Ishikawa (cell line): ENCODE measurements at regions not wholly inside any gene's neighbourhood (a gene's known extent, or its start where the extent isn't known, plus 50 kb on each side); places are given as distances from the start of the nearest gene placed in this dataset.

Experiments
- CEBPB ChIP-seq: IDR thresholded peaks from 2 replicates; pipeline ENCODE4 v1.6.1; 2012
- CREB1 ChIP-seq: IDR thresholded peaks from 2 replicates; pipeline ENCODE4 v1.6.1; 2012; ENCODE audit warnings: low read depth
- EGR1 ChIP-seq: IDR thresholded peaks from 2 replicates; pipeline ENCODE4 v1.6.1; 2012
- EP300 ChIP-seq: IDR thresholded peaks from 2 replicates; pipeline ENCODE4 v1.6.1; 2012; ENCODE audit warnings: borderline replicate concordance
- FOXM1 ChIP-seq: IDR thresholded peaks from 2 replicates; pipeline ENCODE4 v1.6.1; 2012; ENCODE audit warnings: low read depth, borderline replicate concordance
- MAX ChIP-seq: IDR thresholded peaks from 2 replicates; pipeline ENCODE4 v1.6.1; 2012
- NFIC ChIP-seq: IDR thresholded peaks from 2 replicates; pipeline ENCODE4 v1.6.1; 2012
- RAD21 ChIP-seq: IDR thresholded peaks from 2 replicates; pipeline ENCODE4 v1.6.1; 2012; ENCODE audit warnings: low read depth
- REST ChIP-seq: IDR thresholded peaks from 2 replicates; pipeline ENCODE4 v1.6.1; 2012; ENCODE audit warnings: low read depth, mild to moderate bottlenecking
- TAF1 ChIP-seq: IDR thresholded peaks from 2 replicates; pipeline ENCODE4 v1.6.1; 2012; ENCODE audit warnings: low read depth, mild to moderate bottlenecking
- TCF12 ChIP-seq: IDR thresholded peaks from 2 replicates; pipeline ENCODE4 v1.6.1; 2012; ENCODE audit warnings: low read depth
- TEAD4 ChIP-seq: IDR thresholded peaks from 2 replicates; pipeline ENCODE4 v1.6.1; 2012
- USF1 ChIP-seq: IDR thresholded peaks from 2 replicates; pipeline ENCODE4 v1.6.1; 2012
- YY1 ChIP-seq: IDR thresholded peaks from 2 replicates; pipeline ENCODE4 v1.6.1; 2012; ENCODE audit warnings: low read depth
- ZBTB7A ChIP-seq: IDR thresholded peaks from 2 replicates; pipeline ENCODE4 v1.6.1; 2012; ENCODE audit warnings: low read depth

GRCh38 chr7:155145477-155146255, 75.5 kb downstream of the HTR5A start:
- TF ChIP-seq TEAD4 (no peak), RAD21 (no peak)

- TF ChIP-seq CEBPB (no peak), REST (no peak)
Observed at GRCh38 chr7:155147172-155147571, 77.0 kb downstream of the HTR5A start.

GRCh38 chr7:155147624-155148023, 77.5 kb downstream of the HTR5A start:
- TF ChIP-seq CEBPB: no peak
- no peak for TF ChIP-seq USF1
- no peak for TF ChIP-seq TCF12
- TF ChIP-seq TEAD4: no peak
- no peak for TF ChIP-seq FOXM1

GRCh38 chr7:155153676-155154075, 83.6 kb downstream of the HTR5A start:
- TF ChIP-seq EP300 (no peak), FOXM1 (no peak), CREB1 (no peak), NFIC (no peak), TCF12 (no peak), YY1 (no peak), MAX (no peak), RAD21 (no peak), REST (no peak), USF1 (no peak), EGR1 (no peak), ZBTB7A (no peak)

GRCh38 chr7:155154586-155154985, 84.5 kb downstream of the HTR5A start:
- TF ChIP-seq RAD21: no peak
- TF ChIP-seq FOXM1: no peak
- no peak for TF ChIP-seq NFIC
- TF ChIP-seq MAX: no peak
- TF ChIP-seq TAF1: no peak
- TF ChIP-seq CREB1: no peak
- no peak for TF ChIP-seq ZBTB7A
- TF ChIP-seq YY1: no peak
- TF ChIP-seq USF1: no peak
- TF ChIP-seq REST: no peak
- no peak for TF ChIP-seq TEAD4
- no peak for TF ChIP-seq EGR1
- TF ChIP-seq EP300: no peak
- TF ChIP-seq TCF12: no peak
- TF ChIP-seq CEBPB: no peak
